Activated naive CD4-positive, alpha-beta T cell treated with anti-CD3 and anti-CD28 coated beads, Interleukin-2, amount 10 ng/mL, durations not matched to agents 7 days and 5 days (primary cell): ENCODE measurements at regions not wholly inside any gene's neighbourhood (a gene's known extent, or its start where the extent isn't known, plus 50 kb on each side); places are given as distances from the start of the nearest gene placed in this dataset.

ENCODE experiments used
- CTCF ChIA-PET: fragments of 350-600 bp; sonication (Branson Sonifier 250); formaldehyde crosslinking; loops from one replicate; lab custom pipeline; 2021; ENCODE audit warnings: antibody characterized with exemption; lab: Charles Lee
- DNase-seq: peaks from one replicate; pipeline ENCODE4 v3.0.0-alpha.2; 2020
- H3K27ac Mint-ChIP-seq: one replicate; pipeline ENCODE4 v1.8.0; 2021; ENCODE audit warnings: mild to moderate bottlenecking, moderate library complexity, mixed read lengths
- H3K27me3 Mint-ChIP-seq: one replicate; pipeline ENCODE4 v1.8.0; 2021; ENCODE audit warnings: mild to moderate bottlenecking, mixed read lengths
- H3K36me3 Mint-ChIP-seq: one replicate; pipeline ENCODE4 v1.8.0; 2021; ENCODE audit warnings: mixed read lengths
- H3K4me1 Mint-ChIP-seq: one replicate; pipeline ENCODE4 v1.8.0; 2021; ENCODE audit warnings: mixed read lengths
- H3K4me3 Mint-ChIP-seq: one replicate; pipeline ENCODE4 v1.8.0; 2021; ENCODE audit warnings: mild to moderate bottlenecking, moderate library complexity, mixed read lengths
- H3K9me3 Mint-ChIP-seq: one replicate; pipeline ENCODE4 v1.8.0; 2021; ENCODE audit warnings: mixed read lengths

- no peaks in the 10 kb centered on the region for H3K27me3 Mint-ChIP-seq
Measured at GRCh38 chr9:12958279-12958678, 183.5 kb downstream of the LURAP1L start.

GRCh38 chr9:12958708-12959107 is 183.9 kb downstream of the LURAP1L start:
- Mint-ChIP-seq H3K27me3 (no peaks in the 10 kb centered on the region), H3K36me3 (no peaks in the 10 kb centered on the region), H3K4me3 (no peak overlapping the region), H3K27ac (no peak overlapping the region), H3K4me1 (no peaks in the 10 kb centered on the region), H3K9me3 (peaks cover 18% of the 10 kb centered on the region)
- CTCF ChIA-PET, result no interaction called here
- no peak for DNase-seq

More at GRCh38 chr9:12958279-12958678, 183.5 kb downstream of the LURAP1L start:
- peaks cover 20% of the 10 kb centered on the region for H3K9me3 Mint-ChIP-seq
- no peaks in the 10 kb centered on the region for H3K4me1 Mint-ChIP-seq
- no peak for DNase-seq
- CTCF ChIA-PET, result no interaction called here
- H3K4me3 Mint-ChIP-seq, result no peak overlapping the region
- no peaks in the 10 kb centered on the region for H3K36me3 Mint-ChIP-seq
- H3K27ac Mint-ChIP-seq, result no peak overlapping the region

DNA sequence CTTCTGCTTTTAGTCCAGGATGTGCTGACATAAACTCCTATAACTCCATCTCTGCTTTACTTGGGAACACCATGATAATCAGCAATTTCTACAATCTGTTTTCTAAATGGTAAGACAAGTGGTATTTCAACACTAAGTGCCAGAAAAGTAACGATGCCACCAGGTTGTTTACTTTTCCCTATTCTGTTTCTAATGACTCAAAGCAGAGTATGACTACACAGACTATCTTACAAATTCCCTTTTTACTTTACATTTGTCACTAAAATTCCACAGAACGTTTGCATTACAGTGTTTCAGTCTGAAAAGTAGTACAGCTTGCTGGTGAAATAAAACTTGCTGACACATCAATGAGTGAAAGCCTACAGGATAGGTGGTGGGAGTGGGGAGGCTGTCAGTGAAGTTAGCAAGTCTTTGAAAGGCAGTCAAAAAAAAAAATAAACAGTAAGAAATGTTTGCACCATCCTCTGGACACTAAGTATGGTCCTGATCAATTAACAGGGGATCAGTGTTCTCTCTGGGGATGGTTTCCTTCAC is 186.5 kb downstream of the LURAP1L start:
- no peaks in the 10 kb centered on the region for H3K4me1 Mint-ChIP-seq
- H3K27me3 Mint-ChIP-seq, result no peaks in the 10 kb centered on the region
- H3K27ac Mint-ChIP-seq, result no peak overlapping the region
- no peak overlapping the region for H3K4me3 Mint-ChIP-seq
- CTCF ChIA-PET, result no interaction called here
- peaks cover 16% of the 10 kb centered on the region for H3K9me3 Mint-ChIP-seq
- H3K36me3 Mint-ChIP-seq, result no peaks in the 10 kb centered on the region
- DNase-seq, result no peak

DNA sequence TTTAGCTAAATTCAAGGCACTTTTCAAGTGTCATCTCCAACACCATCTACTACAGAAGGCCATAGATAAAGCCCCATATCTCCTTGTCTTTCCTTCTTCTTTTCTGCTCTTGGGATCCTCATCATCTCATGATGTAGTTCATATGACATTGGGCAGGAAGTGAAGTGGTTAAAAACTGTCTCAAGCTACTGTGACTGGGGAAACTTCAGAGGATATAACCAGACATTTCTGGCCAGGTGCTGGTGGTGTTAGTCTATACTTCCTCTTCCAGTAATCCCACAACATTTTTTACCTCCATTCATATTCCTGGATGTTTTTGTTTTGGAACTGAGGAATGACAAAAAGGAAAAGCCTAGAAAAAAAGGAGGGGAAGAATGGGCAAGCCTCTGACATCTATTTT is 188.7 kb downstream of the LURAP1L start:
- Mint-ChIP-seq H3K27me3 (no peaks in the 10 kb centered on the region), H3K4me1 (no peaks in the 10 kb centered on the region), H3K27ac (no peak overlapping the region), H3K36me3 (no peaks in the 10 kb centered on the region), H3K9me3 (peaks cover 5% of the 10 kb centered on the region), H3K4me3 (no peak overlapping the region)
- CTCF ChIA-PET, result no interaction called here
- DNase-seq, result no peak

GRCh38 chr9:12964271-12964670 is 189.5 kb downstream of the LURAP1L start:
- no peaks in the 10 kb centered on the region for H3K27me3 Mint-ChIP-seq
- H3K27ac Mint-ChIP-seq, result no peak overlapping the region
- CTCF ChIA-PET, result no interaction called here
- no peaks in the 10 kb centered on the region for H3K36me3 Mint-ChIP-seq
- no peaks in the 10 kb centered on the region for H3K4me1 Mint-ChIP-seq
- H3K4me3 Mint-ChIP-seq, result no peak overlapping the region
- DNase-seq, result no peak
- H3K9me3 Mint-ChIP-seq, result no peaks in the 10 kb centered on the region

DNA sequence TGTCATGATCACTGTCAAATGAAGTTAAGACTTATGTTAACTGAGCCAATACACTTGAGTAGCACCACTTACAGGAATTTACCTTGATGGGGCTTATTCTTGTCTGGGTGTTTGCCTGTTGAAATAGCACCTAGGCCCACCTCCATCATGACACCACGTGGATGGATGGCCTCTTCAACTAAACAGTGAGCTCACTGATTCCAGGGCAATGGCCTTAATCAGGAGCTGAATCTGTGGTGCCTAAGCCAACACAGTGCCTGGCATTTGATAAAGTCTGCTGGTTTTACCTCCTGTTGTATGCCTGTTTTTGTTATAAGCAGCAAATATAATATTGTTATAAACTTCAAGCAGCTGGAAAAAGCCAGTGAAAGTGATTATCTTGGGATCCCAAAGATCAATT is 190.5 kb downstream of the LURAP1L start:
- no peaks in the 10 kb centered on the region for H3K27me3 Mint-ChIP-seq
- H3K27ac Mint-ChIP-seq, result no peak overlapping the region
- H3K36me3 Mint-ChIP-seq, result no peaks in the 10 kb centered on the region
- CTCF ChIA-PET, result no interaction called here
- no peak for DNase-seq
- no peaks in the 10 kb centered on the region for H3K4me1 Mint-ChIP-seq
- H3K4me3 Mint-ChIP-seq, result no peak overlapping the region
- H3K9me3 Mint-ChIP-seq, result no peaks in the 10 kb centered on the region

DNA sequence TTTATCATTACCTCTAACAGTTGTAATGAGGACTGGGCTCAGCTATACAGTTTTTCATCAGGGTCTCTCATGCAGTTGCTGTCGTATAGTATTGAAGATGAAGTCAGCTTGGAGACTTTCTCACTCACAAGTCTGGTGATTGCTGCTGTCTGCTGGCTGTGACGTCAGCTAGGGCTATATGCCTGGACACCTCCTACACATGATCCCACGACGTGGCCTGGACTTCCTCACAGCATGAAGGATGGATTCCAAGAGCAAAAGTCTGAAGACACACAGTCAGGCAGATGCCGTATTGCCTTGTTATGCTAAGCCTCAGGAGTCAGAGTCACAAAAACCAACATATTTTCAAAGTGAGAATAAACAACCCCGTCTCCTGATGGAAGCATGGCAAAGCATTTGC is 193.3 kb downstream of the LURAP1L start:
- Mint-ChIP-seq H3K27ac (no peak overlapping the region), H3K4me3 (no peak overlapping the region), H3K9me3 (no peaks in the 10 kb centered on the region), H3K36me3 (no peaks in the 10 kb centered on the region), H3K4me1 (no peaks in the 10 kb centered on the region), H3K27me3 (no peaks in the 10 kb centered on the region)
- CTCF ChIA-PET, result no interaction called here
- DNase-seq, result no peak

DNA sequence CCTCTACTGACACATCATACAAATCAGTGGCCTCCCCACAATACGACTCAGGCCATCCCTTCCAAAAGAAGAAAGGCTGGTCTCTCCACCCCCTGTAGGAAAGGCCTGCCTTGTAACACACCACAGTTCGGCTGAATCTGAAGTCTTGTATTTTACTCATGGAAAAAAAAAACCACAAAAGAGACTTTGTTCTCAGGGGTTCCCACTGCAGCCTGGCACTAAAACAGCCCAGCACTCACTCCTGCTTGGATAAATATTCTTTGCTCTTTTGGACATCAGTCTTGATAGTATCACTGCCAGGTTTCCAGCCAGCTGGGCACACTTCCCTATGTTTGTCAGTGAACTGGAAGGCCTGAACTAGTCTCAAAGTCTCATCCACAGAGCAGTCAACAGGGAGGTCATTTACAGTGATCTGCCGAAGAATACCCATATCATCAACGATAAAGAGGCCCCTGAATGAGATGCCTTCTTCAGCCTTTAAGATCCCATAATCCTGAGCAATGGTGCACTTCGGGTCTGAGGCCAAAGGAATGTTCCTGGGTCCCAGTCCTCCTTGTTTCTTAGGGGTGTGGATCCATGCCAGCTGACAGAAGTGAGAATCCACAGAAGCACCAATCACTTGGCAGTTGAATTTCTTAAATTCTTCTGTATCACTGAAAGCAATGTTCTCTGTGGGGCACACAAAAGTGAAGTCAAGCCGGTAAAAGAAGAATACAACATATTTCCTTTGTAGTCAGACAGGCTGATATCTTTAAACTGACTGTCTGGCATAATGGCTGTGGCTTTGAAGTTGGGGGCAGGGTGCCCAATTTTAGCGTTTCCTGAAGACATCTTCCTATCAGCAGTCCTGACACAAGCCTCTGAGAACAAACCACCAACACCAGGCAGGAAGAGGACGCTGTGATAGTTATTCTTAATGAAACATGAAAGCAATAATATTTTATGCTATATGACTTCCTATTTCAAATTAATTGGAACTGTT is 198.1 kb downstream of the LURAP1L start:
- Mint-ChIP-seq H3K4me3 (no peak overlapping the region), H3K36me3 (no peaks in the 10 kb centered on the region), H3K4me1 (no peaks in the 10 kb centered on the region), H3K27me3 (no peaks in the 10 kb centered on the region), H3K27ac (no peak overlapping the region), H3K9me3 (peaks cover 2% of the 10 kb centered on the region)
- no peak for DNase-seq
- CTCF ChIA-PET, result no interaction called here

DNA sequence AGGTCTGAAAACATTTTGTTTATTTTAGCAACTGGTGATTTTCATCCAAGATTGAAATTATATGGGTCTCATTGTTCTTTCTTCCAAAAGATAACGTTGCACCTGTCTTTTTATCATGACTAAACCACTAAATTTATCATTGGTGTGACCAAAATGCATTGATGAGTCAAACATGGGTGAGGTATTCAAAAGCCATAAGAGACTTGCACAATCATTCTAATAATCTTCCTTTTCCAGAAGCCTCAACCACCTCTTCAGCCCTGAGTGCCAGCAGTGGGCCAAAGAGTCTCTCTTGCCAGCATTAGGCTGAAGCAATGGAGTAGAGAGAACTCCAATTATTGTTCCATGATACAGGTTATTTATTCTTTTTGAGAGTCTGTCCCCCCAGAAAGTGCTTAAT is 198.9 kb downstream of the LURAP1L start:
- H3K27me3 Mint-ChIP-seq, result no peaks in the 10 kb centered on the region
- H3K36me3 Mint-ChIP-seq, result no peaks in the 10 kb centered on the region
- H3K4me3 Mint-ChIP-seq, result no peak overlapping the region
- CTCF ChIA-PET, result no interaction called here
- H3K27ac Mint-ChIP-seq, result no peak overlapping the region
- peaks cover 5% of the 10 kb centered on the region for H3K9me3 Mint-ChIP-seq
- H3K4me1 Mint-ChIP-seq, result no peaks in the 10 kb centered on the region
- DNase-seq, result no peak

DNA sequence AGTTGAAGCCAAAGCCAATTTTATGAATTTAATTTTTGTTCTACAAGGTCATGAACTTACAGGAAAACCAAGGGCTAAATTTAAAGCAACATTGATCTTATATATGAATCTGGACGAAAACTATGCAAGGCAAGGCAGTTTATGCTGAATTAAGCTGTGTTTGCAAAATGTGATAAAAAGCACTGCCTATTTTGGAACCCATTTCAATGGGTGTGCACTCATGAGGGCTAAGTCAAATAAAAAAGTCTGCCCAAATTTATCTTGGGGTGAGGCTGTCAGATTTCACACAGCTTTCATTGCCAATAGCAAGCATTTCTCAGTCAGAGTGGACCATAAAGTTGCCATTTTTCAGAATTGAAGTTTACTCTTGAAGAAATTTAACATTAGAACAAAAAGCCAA is 199.9 kb downstream of the LURAP1L start:
- H3K4me3 Mint-ChIP-seq, result no peak overlapping the region
- H3K27ac Mint-ChIP-seq, result no peak overlapping the region
- no peaks in the 10 kb centered on the region for H3K36me3 Mint-ChIP-seq
- no peak for DNase-seq
- H3K9me3 Mint-ChIP-seq, result peaks cover 5% of the 10 kb centered on the region
- no peaks in the 10 kb centered on the region for H3K27me3 Mint-ChIP-seq
- no peaks in the 10 kb centered on the region for H3K4me1 Mint-ChIP-seq
- CTCF ChIA-PET, result no interaction called here

DNA sequence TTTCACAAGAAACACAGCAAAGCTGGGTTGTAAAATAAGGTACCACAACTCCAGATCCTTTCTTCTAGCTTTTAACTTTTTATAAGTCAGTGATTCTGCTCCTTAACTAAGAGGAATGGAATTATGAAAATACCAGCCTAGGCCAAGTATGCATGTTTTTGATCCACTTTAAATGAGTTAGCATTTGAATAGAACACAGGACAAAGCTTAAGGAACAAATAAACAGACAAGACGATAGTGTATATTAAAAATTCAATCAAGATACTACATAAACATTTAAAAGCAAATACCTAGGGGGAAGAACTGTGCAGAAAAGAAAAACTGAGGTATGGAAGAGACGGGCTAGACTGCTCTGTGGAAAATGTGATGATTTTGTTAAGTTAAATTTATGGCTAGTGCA is 200.7 kb downstream of the LURAP1L start:
- Mint-ChIP-seq H3K27ac (no peak overlapping the region), H3K4me1 (no peaks in the 10 kb centered on the region), H3K27me3 (no peaks in the 10 kb centered on the region), H3K36me3 (no peaks in the 10 kb centered on the region), H3K9me3 (peaks cover 5% of the 10 kb centered on the region), H3K4me3 (no peak overlapping the region)
- DNase-seq, result no peak
- CTCF ChIA-PET, result no interaction called here

DNA sequence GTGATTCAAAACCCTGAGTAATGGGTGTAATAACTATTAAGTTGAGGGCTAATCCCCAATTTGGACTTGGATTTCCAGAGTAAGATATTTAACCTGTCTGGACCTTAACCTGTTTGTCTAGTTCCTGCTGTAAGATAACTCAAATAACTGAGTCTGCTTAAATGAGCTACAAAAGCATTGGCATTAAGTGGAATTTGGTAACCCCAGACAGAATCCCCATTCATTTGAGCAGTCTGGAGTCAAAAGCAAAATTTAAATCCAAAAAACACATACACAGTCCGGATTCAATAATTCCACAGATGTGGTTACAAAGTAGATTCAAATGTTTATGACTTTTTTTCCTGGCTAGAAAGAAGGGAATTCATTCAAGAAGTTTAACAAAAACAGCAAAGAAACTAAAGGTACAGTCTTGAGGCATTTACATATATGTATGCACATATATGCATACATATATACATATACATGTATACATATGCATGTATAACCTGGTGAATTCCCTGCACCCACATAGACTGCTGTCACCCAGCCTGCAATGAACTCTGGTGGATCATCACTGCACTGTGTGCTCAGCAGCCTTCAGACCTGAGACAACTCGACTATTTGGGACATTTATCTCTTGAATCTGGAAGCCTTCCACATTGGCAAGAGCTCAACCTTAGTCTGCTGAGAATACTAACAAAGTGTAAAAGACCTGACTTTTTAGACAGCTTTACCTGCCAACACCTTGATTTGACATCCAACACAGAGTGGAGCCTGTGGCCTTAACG is 205.4 kb downstream of the LURAP1L start:
- CTCF ChIA-PET, result no interaction called here
- DNase-seq, result no peak
- H3K9me3 Mint-ChIP-seq, result peaks cover 7% of the 10 kb centered on the region
- H3K4me3 Mint-ChIP-seq, result no peak overlapping the region
- H3K4me1 Mint-ChIP-seq, result no peaks in the 10 kb centered on the region
- H3K27me3 Mint-ChIP-seq, result no peaks in the 10 kb centered on the region
- no peaks in the 10 kb centered on the region for H3K36me3 Mint-ChIP-seq
- no peak overlapping the region for H3K27ac Mint-ChIP-seq

DNA sequence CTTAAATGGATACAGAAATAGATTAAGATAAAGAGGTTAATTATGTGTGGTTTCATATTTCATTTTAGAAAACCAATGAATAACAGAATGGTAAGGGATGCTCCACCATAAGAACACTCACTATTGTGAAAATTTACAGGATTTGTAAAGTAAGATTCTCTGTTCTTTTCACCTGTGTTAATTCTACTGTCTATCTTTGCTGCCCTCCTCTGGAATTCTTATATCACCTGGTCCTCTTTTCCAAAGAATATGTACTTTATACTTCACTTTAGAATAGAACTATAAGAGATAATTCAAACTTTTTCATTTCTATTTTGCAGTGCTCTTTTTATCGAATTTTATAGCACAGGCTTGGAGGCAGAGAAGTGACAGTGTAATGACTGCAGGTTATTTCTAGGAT is 213.4 kb downstream of the LURAP1L start:
- H3K9me3 Mint-ChIP-seq, result peaks cover 4% of the 10 kb centered on the region
- no peak for DNase-seq
- H3K27me3 Mint-ChIP-seq, result no peaks in the 10 kb centered on the region
- H3K4me3 Mint-ChIP-seq, result no peak overlapping the region
- CTCF ChIA-PET, result no interaction called here
- H3K36me3 Mint-ChIP-seq, result no peaks in the 10 kb centered on the region
- H3K27ac Mint-ChIP-seq, result no peak overlapping the region
- no peaks in the 10 kb centered on the region for H3K4me1 Mint-ChIP-seq

DNA sequence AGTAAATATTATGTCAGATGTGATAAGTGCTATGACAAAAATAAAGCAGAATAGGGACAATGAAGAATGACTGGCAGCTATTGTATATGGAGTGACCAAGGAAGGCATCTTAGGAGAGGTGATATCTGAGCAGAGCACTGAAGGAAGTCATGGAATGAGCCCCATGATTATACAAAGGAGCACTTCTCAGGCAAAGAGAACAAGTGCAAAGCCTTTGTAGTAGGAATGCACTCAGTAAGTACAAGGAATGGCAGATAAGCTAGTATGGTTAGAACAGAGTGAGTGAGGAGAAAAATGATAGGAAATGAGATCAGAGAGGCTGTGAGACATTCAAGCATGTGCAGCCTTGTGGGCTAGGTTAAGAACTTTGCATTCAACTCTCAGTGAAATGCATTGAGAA is 214.8 kb downstream of the LURAP1L start:
- Mint-ChIP-seq H3K27ac (no peak overlapping the region), H3K27me3 (no peaks in the 10 kb centered on the region), H3K4me1 (no peaks in the 10 kb centered on the region), H3K4me3 (no peak overlapping the region), H3K36me3 (no peaks in the 10 kb centered on the region), H3K9me3 (peaks cover 4% of the 10 kb centered on the region)
- no peak for DNase-seq
- CTCF ChIA-PET, result no interaction called here
